DMS 273 treated with DMSO at 0.1 percent for 48 hours (cell line): ENCODE measurements at regions not wholly inside any gene's neighbourhood (a gene's known extent, or its start where the extent isn't known, plus 50 kb on each side); places are given as distances from the start of the nearest gene placed in this dataset.
A peak's percentile ranks its signal among the peaks of the same experiment; 100 is the strongest.

Experiments used
- DNase-seq: peaks from one replicate; lab custom pipeline; 2025; lab: John Stamatoyannopoulos, UW

- DNase-seq: no peak
These were observed 483.9 kb downstream of the SH2D4B start for GRCh38 chr10:81021428-81022129.

GRCh38 chr10:81026591-81026990 lies 488.9 kb downstream of the SH2D4B start:
- DNase-seq: no peak

- no peak for DNase-seq
These were observed 489.5 kb downstream of the SH2D4B start for GRCh38 chr10:81027223-81027622.

- DNase-seq: no peak
These were observed 490.0 kb downstream of the SH2D4B start for GRCh38 chr10:81027706-81028105.

- DNase-seq: no peak
These were observed 494.1 kb downstream of the SH2D4B start for GRCh38 chr10:81031774-81032173.

GRCh38 chr10:81034383-81034782 lies 496.7 kb downstream of the SH2D4B start:
- DNase-seq: no peak

- no peak for DNase-seq
These were observed 498.6 kb downstream of the SH2D4B start for GRCh38 chr10:81036257-81036656.

GRCh38 chr10:81040031-81040430 lies 502.3 kb downstream of the SH2D4B start:
- no peak for DNase-seq

- no peak for DNase-seq
These were observed 503.2 kb downstream of the SH2D4B start for GRCh38 chr10:81040940-81041339.

- no peak for DNase-seq
These were observed 504.9 kb downstream of the SH2D4B start for GRCh38 chr10:81042647-81043046.

- DNase-seq: no peak
These were observed 527.8 kb downstream of the SH2D4B start for GRCh38 chr10:81065474-81065873.

GRCh38 chr10:81068460-81068859 lies 530.8 kb downstream of the SH2D4B start:
- no peak for DNase-seq

- DNase-seq: no peak
These were observed 533.5 kb downstream of the SH2D4B start for GRCh38 chr10:81071087-81071796.

GRCh38 chr10:81073155-81073554 lies 535.5 kb downstream of the SH2D4B start:
- no peak for DNase-seq

GRCh38 chr10:81081887-81082620 lies 544.4 kb downstream of the SH2D4B start:
- DNase-seq: no peak

GRCh38 chr10:81082621-81083376 lies 545.1 kb downstream of the SH2D4B start:
- no peak for DNase-seq

- DNase-seq: no peak
These were observed 555.4 kb downstream of the SH2D4B start for GRCh38 chr10:81093056-81093455.

GRCh38 chr10:81095238-81095637 lies 557.5 kb downstream of the SH2D4B start:
- no peak for DNase-seq

- peak; percentile 60 for DNase-seq
These were observed 558.9 kb downstream of the SH2D4B start for GRCh38 chr10:81096558-81096957.

GRCh38 chr10:81101062-81101461 lies 563.4 kb downstream of the SH2D4B start:
- DNase-seq: no peak

- no peak for DNase-seq
These were observed 566.8 kb downstream of the SH2D4B start for GRCh38 chr10:81104494-81104893.

- DNase-seq: no peak
These were observed 571.0 kb downstream of the SH2D4B start for GRCh38 chr10:81108516-81109199.
